HepG2 (cell line): ENCODE measurements at regions not wholly inside any gene's neighbourhood (a gene's known extent, or its start where the extent isn't known, plus 50 kb on each side); places are given as distances from the start of the nearest gene placed in this dataset.

Source experiments
- ATAC-seq: fragments of 200-7000 bp; cut with Tn5 transposase; 3 replicates; pipeline ENCODE4 v1.9.1; 2020; ENCODE audit warnings: mild to moderate bottlenecking, moderate library complexity
- BruUV-seq: library from RNA; stranded (reverse); fragments of 400-500 nt; replicated peaks from 2 replicates; lab custom pipeline; 2021; lab: Mats Ljungman, UMichigan
- CTCF ChIA-PET: fragments of 300-600 bp; formaldehyde crosslinking; extraction: SDS; loops from one replicate; lab custom pipeline; 2021; ENCODE audit warnings: low total read pairs, inconsistent platforms, low intra/inter-chr PET ratio; lab: Yijun Ruan, JAX
- POLR2A ChIA-PET: fragments of 350-600 bp; sonication (Branson Sonifier 250); formaldehyde crosslinking; loops from one replicate; lab custom pipeline; 2020; ENCODE audit warnings: antibody characterized with exemption, inconsistent platforms; lab: Yijun Ruan, JAX
- DNase-seq: peaks from one replicate; pipeline ENCODE4 v3.0.0-alpha.2; 2015; ENCODE audit warnings: low spot score
- FAIRE-seq: peaks from 3 replicates; lab custom pipeline; 2011; peaks lifted over from hg19 to GRCh38; lab: Jason Lieb, UNC
- H2AFZ ChIP-seq: one replicate; pipeline ENCODE4 v1.6.1; 2011; ENCODE audit warnings: low read length, inconsistent platforms
- H3K27ac ChIP-seq: fragments of 300-600 bp; 3 replicates; pipeline ENCODE4 v1.8.0; 2011; ENCODE audit warnings: mixed run types, mild to moderate bottlenecking, mixed read lengths, low read length, inconsistent platforms; ENCODE audit not compliant: insufficient read depth; ENCODE audit errors: extremely low read length
- H3K27me3 ChIP-seq, 2 experiments: fragments of 200-600 bp in 1 of 2; 2 replicates in 1 of 2; 3 replicates in 1 of 2; pipeline versions ENCODE4 v1.6.0 to v1.8.0; 2011; ENCODE audit warnings: low read length in 2 of 2, mild to moderate bottlenecking in 2 of 2, moderate library complexity in 2 of 2, inconsistent platforms in 1 of 2; ENCODE audit not compliant: insufficient read depth in 2 of 2, control insufficient read depth in 1 of 2
- H3K36me3 ChIP-seq, 2 experiments: fragments of 200-600 bp in 1 of 2; replicated peaks in 1 of 2; 2 replicates in 1 of 2; 3 replicates in 1 of 2; pipeline versions ENCODE4 v1.5.1 to v1.8.0; 2011; ENCODE audit warnings: low read length in 2 of 2, inconsistent platforms in 1 of 2; ENCODE audit not compliant: insufficient read depth in 2 of 2, control insufficient read depth in 1 of 2
- H3K4me1 ChIP-seq: 2 replicates; pipeline ENCODE4 v1.5.1; 2012; ENCODE audit warnings: low read length, inconsistent platforms; ENCODE audit not compliant: insufficient read depth
- H3K4me2 ChIP-seq: 2 replicates; pipeline ENCODE4 v1.6.0; 2011; ENCODE audit warnings: low read depth, low read length, inconsistent platforms
- H3K4me3 ChIP-seq, 3 experiments: fragments of 200-600 bp in 1 of 3; sonication (generic), shearing (Covaris generic) in 1 of 3; replicated peaks in 1 of 3; 2 replicates each; pipeline ENCODE4 v1.5.1; 2011 to 2016; ENCODE audit warnings: low read length in 3 of 3, inconsistent platforms in 2 of 3, low read depth in 2 of 3, mild to moderate bottlenecking in 2 of 3, control low read depth in 1 of 3, mixed read lengths in 1 of 3; ENCODE audit not compliant: insufficient read depth in 1 of 3
- H3K79me2 ChIP-seq: one replicate; pipeline ENCODE4 v1.6.1; 2011; ENCODE audit warnings: low read length, inconsistent platforms; ENCODE audit not compliant: insufficient read depth
- H3K9ac ChIP-seq: 2 replicates; pipeline ENCODE4 v1.6.0; 2011; ENCODE audit warnings: mild to moderate bottlenecking, low read depth, low read length, inconsistent platforms; ENCODE audit not compliant: insufficient read depth
- H3K9me3 ChIP-seq: 2 replicates; pipeline ENCODE4 v1.5.1; 2012; ENCODE audit warnings: mild to moderate bottlenecking, low read length
- H4K20me1 ChIP-seq: 2 replicates; pipeline ENCODE4 v1.6.0; 2011; ENCODE audit warnings: inconsistent platforms, mild to moderate bottlenecking, low read length, moderate library complexity; ENCODE audit not compliant: insufficient read depth
- REST ChIP-seq, 2 experiments: IDR thresholded peaks; 2 replicates each; pipeline ENCODE4 v1.6.1; 2011 to 2012; ENCODE audit warnings: low read length in 2 of 2, borderline replicate concordance in 1 of 2, low read depth in 1 of 2, mild to moderate bottlenecking in 1 of 2, moderate library complexity in 1 of 2
- SIN3B ChIP-seq: fragments of 150-350 bp; IDR thresholded peaks from 2 replicates; pipeline ENCODE4 v1.6.1; 2014; ENCODE audit warnings: low read length
- WGBS: methylation state at CpG from one replicate; pipeline ENCODE4 v1.1.6; 2017; ENCODE audit warnings: low lambda C conversion rate; 5-methylcytosine and 5-hydroxymethylcytosine counted together
- in situ Hi-C: cut with HindIII; loops from 2 replicates; pipeline ENCODE4 v1.10.0; 2017; ENCODE audit warnings: low pct_unique_long_range_greater_than_20kb; ENCODE audit not compliant: extremely low pct_ligation_motif_present
- intact Hi-C: fragments of 100-400 bp; cut with micrococcal nuclease; formaldehyde crosslinking; loops from one replicate; pipeline ENCODE4 v1.10.0; 2022; ENCODE audit not compliant: unreplicated experiment

- H2AFZ ChIP-seq, result no peak overlapping the region
- no peak for FAIRE-seq
- BruUV-seq, result no TSS peak
Measured at GRCh38 chr14:85315733-85316290, 214.1 kb upstream of the FLRT2 start.

More at GRCh38 chr14:85315733-85316290, 214.1 kb upstream of the FLRT2 start:
- in situ Hi-C loops, result no loop called here
- H3K36me3 ChIP-seq, result no peaks in the 10 kb centered on the region
- intact Hi-C loops, result no loop called here
- H4K20me1 ChIP-seq, result no peaks in the 10 kb centered on the region
- peaks cover 79% of the 10 kb centered on the region for H3K9me3 ChIP-seq
- DNase-seq, result no peak
- ATAC-seq, result no peak
- H3K4me3 ChIP-seq, result no peak overlapping the region
- H3K79me2 ChIP-seq, result no peaks in the 10 kb centered on the region
- 48% methylated on average over 5 of the region's 5 CpGs for WGBS
- TF ChIP-seq SIN3B (no peak), REST (IDR thresholded peaks at IDR 0.05; ENCODE audit: borderline replicate concordance in 1 of 2, low read depth in 1 of 2, low read length in 2 of 2) (no peak)
- no peak overlapping the region for H3K27ac ChIP-seq
- H3K9ac ChIP-seq, result no peak overlapping the region
- H3K4me2 ChIP-seq, result no peak overlapping the region
- no peaks in the 10 kb centered on the region for H3K4me1 ChIP-seq
- CTCF ChIA-PET, result no interaction called here
- no peaks in the 10 kb centered on the region for H3K27me3 ChIP-seq
- POLR2A ChIA-PET, result no interaction called here
